GM12878 (cell line): ENCODE measurements at regions not wholly inside any gene's neighbourhood (a gene's known extent, or its start where the extent isn't known, plus 50 kb on each side); places are given as distances from the start of the nearest gene placed in this dataset.

ENCODE experiments used
- BMI1 ChIP-seq: fragments of 450-650 bp; IDR thresholded peaks from 2 replicates; pipeline ENCODE4 v1.6.1; 2016; ENCODE audit warnings: mild to moderate bottlenecking, moderate library complexity, borderline replicate concordance
- ETV6 ChIP-seq, 2 experiments: fragments of 450-650 bp in 1 of 2; IDR thresholded peaks in 1 of 2; conservative IDR thresholded peaks in 1 of 2; 2 replicates each; pipeline ENCODE4 v1.6.1; 2014; ENCODE audit warnings: antibody characterized with exemption in 1 of 2, borderline replicate concordance in 1 of 2, low read depth in 1 of 2, mild to moderate bottlenecking in 1 of 2, moderate library complexity in 1 of 2
- MLLT1 ChIP-seq: fragments of 450-650 bp; IDR thresholded peaks from 2 replicates; pipeline ENCODE4 v1.6.1; 2016; ENCODE audit warnings: mild to moderate bottlenecking
- POLR2A ChIP-seq: IDR thresholded peaks from 2 replicates; pipeline ENCODE4 v1.6.1; 2011; ENCODE audit warnings: low read depth, mild to moderate bottlenecking, low read length
- ZNF384 ChIP-seq: IDR thresholded peaks from 2 replicates; pipeline ENCODE4 v1.6.1; 2012; ENCODE audit warnings: low read depth, mild to moderate bottlenecking, low read length, improper control_type of control experiment, borderline replicate concordance
- TF ChIP-seq, protein P1 (sequence below), 3 experiments: IDR thresholded peaks in 2 of 3; conservative IDR thresholded peaks in 1 of 3; 2 replicates each; pipeline ENCODE4 v1.5.1; 2011; ENCODE audit warnings: low read depth in 3 of 3, low read length in 3 of 3, mild to moderate bottlenecking in 3 of 3, control low read depth in 2 of 3, moderate library complexity in 2 of 3, inconsistent platforms in 1 of 3, mixed read lengths in 1 of 3; ENCODE audit not compliant: control insufficient read depth in 2 of 3, insufficient read depth in 1 of 3; ENCODE audit errors: extremely low read depth in 1 of 3
- TF ChIP-seq, protein P2 (sequence below): IDR thresholded peaks from 2 replicates; pipeline ENCODE4 v1.6.1; 2012; ENCODE audit warnings: low read length, inconsistent platforms

GRCh38 chr10:128625926-128626325, 499.7 kb upstream of the MKI67 start:
- TF ChIP-seq, protein P1, sequence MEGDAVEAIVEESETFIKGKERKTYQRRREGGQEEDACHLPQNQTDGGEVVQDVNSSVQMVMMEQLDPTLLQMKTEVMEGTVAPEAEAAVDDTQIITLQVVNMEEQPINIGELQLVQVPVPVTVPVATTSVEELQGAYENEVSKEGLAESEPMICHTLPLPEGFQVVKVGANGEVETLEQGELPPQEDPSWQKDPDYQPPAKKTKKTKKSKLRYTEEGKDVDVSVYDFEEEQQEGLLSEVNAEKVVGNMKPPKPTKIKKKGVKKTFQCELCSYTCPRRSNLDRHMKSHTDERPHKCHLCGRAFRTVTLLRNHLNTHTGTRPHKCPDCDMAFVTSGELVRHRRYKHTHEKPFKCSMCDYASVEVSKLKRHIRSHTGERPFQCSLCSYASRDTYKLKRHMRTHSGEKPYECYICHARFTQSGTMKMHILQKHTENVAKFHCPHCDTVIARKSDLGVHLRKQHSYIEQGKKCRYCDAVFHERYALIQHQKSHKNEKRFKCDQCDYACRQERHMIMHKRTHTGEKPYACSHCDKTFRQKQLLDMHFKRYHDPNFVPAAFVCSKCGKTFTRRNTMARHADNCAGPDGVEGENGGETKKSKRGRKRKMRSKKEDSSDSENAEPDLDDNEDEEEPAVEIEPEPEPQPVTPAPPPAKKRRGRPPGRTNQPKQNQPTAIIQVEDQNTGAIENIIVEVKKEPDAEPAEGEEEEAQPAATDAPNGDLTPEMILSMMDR (IDR thresholded peaks at IDR 0.05 in 2 of 3, conservative IDR thresholded peaks at IDR 0.05 in 1 of 3; ENCODE audit: control insufficient read depth in 2 of 3, extremely low read depth in 1 of 3, insufficient read depth in 1 of 3, low read depth in 3 of 3, low read length in 3 of 3), result no peak
- TF ChIP-seq MLLT1, result no peak
- TF ChIP-seq BMI1, result no peak
- TF ChIP-seq POLR2A, result no peak
- TF ChIP-seq, protein P2, sequence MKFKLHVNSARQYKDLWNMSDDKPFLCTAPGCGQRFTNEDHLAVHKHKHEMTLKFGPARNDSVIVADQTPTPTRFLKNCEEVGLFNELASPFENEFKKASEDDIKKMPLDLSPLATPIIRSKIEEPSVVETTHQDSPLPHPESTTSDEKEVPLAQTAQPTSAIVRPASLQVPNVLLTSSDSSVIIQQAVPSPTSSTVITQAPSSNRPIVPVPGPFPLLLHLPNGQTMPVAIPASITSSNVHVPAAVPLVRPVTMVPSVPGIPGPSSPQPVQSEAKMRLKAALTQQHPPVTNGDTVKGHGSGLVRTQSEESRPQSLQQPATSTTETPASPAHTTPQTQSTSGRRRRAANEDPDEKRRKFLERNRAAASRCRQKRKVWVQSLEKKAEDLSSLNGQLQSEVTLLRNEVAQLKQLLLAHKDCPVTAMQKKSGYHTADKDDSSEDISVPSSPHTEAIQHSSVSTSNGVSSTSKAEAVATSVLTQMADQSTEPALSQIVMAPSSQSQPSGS, result no peak
- TF ChIP-seq ZNF384, result no peak
- no peak for TF ChIP-seq ETV6 (conservative IDR thresholded peaks at IDR 0.05 in 1 of 2, IDR thresholded peaks at IDR 0.05 in 1 of 2; ENCODE audit: borderline replicate concordance in 1 of 2, low read depth in 1 of 2)
